ENCODE measurements at regions not wholly inside any gene's neighbourhood (a gene's known extent, or its start where the extent isn't known, plus 50 kb on each side); places are given as distances from the start of the nearest gene placed in this dataset.

- POLR2A ChIA-PET: interaction anchor here (0.9 kb wide), 1 partner anchor 14 kb away, joined by 3 read pairs; no protein-coding TSS in a partner anchor
- Histone ChIP-seq H3K79me2 (ENCODE audit: control insufficient read depth, insufficient read depth, low read length) (no peaks in the 10 kb centered on the region), H4K20me1 (replicated peaks; ENCODE audit: control insufficient read depth, insufficient read depth, low read length) (no peaks in the 10 kb centered on the region), H3K9ac (ENCODE audit: insufficient read depth in 1 of 2, low read depth in 2 of 2, low read length in 2 of 2) (no peak overlapping the region), H3K36me3 (ENCODE audit: control insufficient read depth, insufficient read depth, low read length) (no peaks in the 10 kb centered on the region), H3K4me1 (replicated peaks in 1 of 2; ENCODE audit: control insufficient read depth in 2 of 2, insufficient read depth in 2 of 2, low read length in 2 of 2) (no peaks in the 10 kb centered on the region; a peak in 1 of 5 replicates), H3K4me3 (no peak overlapping the region), H3K9me1 (ENCODE audit: control insufficient read depth, insufficient read depth, low read length) (no peaks in the 10 kb centered on the region), H3K27ac (ENCODE audit: extremely low read depth, low read depth, low read length) (no peak overlapping the region), H3K27me3 (ENCODE audit: control insufficient read depth in 2 of 2, insufficient read depth in 2 of 2, low read length in 2 of 2) (peaks cover 5 to 9% of the 10 kb centered on the region in 2 experiments; a peak in 1 of 5 replicates), H2AFZ (ENCODE audit: low read depth, low read length) (no peak overlapping the region), H3K4me2 (ENCODE audit: insufficient read depth, low read length) (no peak overlapping the region), H3K9me3 (replicated peaks; ENCODE audit: control insufficient read depth, insufficient read depth, low read depth, low read length) (no peaks in the 10 kb centered on the region)
- FAIRE-seq (no peak), DNase-seq (ENCODE audit: extremely low read depth in 1 of 4, low spot score in 3 of 4) (no peak), ATAC-seq (no peak)
- CTCF ChIA-PET (ENCODE audit: low intra/inter-chr PET ratio): no interaction called here
- intact Hi-C loops (cut with micrococcal nuclease): no loop called here
- in situ Hi-C loops (cut with MboI): no loop called here
- TF ChIP-seq ZBTB40 (IDR thresholded peaks at IDR 0.05): peak; percentile 93
- TF ChIP-seq ZBTB40 (CRISPR knock-in tag; IDR thresholded peaks at IDR 0.05): peak; percentile 84
- TF ChIP-seq MNT (conservative IDR thresholded peaks at IDR 0.05): no peak
- TF ChIP-seq ARHGAP35 (IDR thresholded peaks at IDR 0.05; ENCODE audit: partially characterized antibody): no peak
- WGBS (ENCODE audit: insufficient coverage, low coverage, missing lambda C conversion rate): 7% methylated on average over 4 of the region's 4 CpGs
- BruUV-seq (replicated peaks): no TSS peak
Observed at GRCh38 chr16:22671301-22672076, 142.5 kb upstream of the HS3ST2 start.

Data from K562 (cell line).